ENCODE measurements at regions not wholly inside any gene's neighbourhood (a gene's known extent, or its start where the extent isn't known, plus 50 kb on each side); places are given as distances from the start of the nearest gene placed in this dataset.

DNA sequence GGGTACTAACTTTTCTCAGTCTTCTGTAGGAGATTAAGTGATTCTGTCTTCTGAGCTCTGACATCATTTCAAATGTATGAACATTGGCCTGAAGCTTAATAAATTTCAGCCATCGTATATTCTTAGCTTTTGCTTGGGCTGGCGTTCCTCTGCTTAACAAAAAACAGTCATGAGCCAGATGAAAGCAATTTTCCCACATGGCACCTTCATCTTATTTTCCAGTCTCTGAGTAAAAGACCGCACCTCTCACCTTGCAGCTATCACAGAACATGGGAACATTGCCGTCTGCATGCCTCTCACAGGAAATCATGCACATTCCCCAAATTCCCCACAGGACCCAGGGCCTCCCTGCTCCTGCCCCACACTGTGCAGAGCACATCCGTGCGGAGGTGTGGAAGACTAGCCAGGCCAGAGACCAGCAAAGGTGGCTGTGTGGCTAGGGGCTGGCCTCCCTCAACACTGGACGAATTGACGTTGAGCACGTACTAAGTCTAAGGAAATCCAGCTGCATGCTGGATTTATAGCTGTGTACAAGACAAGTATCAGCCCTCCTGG is 531.8 kb upstream of the ID2 start:
- no peak for DNase-seq (ENCODE audit: low read depth)

GRCh38 chr2:8151888-8152287 is 530.0 kb upstream of the ID2 start:
- DNase-seq (ENCODE audit: low read depth): no peak

DNA sequence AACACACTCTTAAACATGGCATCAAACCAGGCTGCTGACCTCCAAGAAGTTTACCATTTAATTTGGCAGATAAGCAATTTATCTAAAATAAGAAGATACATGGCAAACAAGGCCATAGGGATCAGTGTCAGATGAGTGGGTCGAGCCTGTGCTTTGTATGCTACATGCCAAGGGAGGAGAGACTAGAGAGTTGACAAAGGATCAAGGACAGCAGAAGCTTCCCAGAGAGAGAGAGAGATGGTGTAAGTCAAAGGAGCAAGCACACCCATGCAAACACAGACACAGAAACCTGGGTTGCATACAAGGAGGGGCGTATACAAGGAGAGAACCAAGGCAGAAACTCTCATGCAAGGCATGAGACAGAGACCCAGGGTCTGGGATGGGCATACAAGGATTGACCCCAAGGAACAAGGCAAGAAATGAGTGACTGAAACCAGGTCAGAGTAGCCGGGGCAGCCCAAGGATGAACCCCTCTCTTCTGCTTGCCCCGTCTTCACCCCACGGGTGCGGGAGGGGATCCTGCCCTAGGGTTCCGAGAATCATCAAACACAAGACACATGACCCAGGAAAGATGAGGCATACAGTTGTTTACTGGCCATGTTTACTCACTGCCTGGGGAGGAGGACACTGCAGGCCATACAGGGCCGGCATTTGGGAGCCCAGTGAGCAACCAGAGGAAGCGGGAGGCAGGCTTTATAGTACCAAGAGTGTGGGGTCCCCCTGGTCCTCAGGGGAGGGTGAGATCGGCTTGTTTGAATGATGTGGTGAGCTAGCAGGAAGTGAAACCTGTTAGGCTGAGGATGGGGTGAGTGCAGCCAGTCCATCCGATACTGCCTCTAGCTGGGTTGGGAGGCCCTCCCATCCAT is 529.2 kb upstream of the ID2 start:
- DNase-seq (ENCODE audit: low read depth): no peak

- DNase-seq (ENCODE audit: low read depth): no peak
Measured at GRCh38 chr2:8153258-8153718, 528.6 kb upstream of the ID2 start.

GRCh38 chr2:8154270-8154669 is 527.6 kb upstream of the ID2 start:
- peak; percentile 68 for DNase-seq (ENCODE audit: low read depth)

GRCh38 chr2:8154936-8155335 is 526.9 kb upstream of the ID2 start:
- peak; percentile 76 for DNase-seq (ENCODE audit: low read depth)

DNA sequence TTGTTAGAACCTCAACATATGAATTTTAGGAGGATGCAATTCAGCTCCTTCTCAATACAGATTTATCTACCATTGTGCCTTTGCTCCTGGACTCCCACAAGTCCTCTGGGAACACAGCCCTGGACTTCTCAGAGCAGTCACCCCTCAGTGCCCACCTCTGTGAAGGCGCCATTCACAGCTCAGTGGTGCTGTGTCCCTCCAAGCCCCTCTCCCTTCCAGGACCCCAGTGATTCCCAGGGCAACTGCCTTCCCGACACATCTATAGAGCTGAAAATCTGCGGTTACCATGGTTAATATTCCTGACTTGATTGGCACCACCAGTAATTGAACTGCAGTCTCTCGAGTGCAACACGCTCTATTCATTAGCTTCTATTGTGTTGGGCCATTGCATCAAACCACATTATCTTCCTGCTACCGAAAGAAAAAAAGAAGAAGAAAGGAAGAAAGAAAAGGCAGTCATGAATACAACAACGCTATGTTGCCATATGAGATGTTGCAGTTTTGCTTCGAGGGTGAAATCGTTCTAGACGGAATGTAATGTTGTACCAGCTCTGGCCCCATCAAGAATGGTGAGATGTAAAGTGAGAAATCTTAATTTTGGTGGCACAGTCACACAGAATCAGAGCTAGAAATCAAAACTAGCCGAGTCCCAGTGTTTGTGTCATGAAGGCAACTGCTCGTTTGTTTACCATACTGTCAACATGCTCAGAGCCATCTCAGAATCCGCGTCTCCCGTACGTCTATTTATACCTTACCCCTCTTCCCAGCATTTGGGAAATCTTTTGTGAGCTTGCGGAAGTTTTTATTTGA is 524.0 kb upstream of the ID2 start:
- no peak for DNase-seq (ENCODE audit: low read depth)

- no peak for DNase-seq (ENCODE audit: low read depth)
Measured at GRCh38 chr2:8158711-8159110, 523.1 kb upstream of the ID2 start.

GRCh38 chr2:8159211-8159965 is 522.5 kb upstream of the ID2 start:
- no peak for DNase-seq (ENCODE audit: low read depth)

- no peak for DNase-seq (ENCODE audit: low read depth)
Measured at GRCh38 chr2:8159966-8160603, 521.8 kb upstream of the ID2 start.

DNA sequence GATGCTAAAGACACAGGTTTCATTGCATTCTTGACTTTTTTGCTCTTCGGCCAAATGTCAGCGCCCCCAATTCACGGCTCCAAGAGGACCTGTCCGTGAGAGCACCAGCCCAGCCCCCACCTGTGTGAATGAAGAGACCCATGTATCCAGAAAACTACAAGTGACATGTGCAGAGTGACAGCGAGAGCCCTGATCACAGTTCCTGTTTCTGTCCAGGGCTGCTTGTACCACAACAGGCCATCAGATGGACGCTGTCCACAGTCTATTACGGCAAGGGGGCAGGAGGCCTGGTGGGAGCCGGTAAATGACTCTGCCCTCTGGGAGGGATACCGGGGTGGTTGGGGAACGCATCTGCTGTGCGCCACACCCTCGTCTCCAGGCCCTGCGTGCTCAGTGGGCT is 520.9 kb upstream of the ID2 start:
- DNase-seq (ENCODE audit: low read depth): no peak

DNA sequence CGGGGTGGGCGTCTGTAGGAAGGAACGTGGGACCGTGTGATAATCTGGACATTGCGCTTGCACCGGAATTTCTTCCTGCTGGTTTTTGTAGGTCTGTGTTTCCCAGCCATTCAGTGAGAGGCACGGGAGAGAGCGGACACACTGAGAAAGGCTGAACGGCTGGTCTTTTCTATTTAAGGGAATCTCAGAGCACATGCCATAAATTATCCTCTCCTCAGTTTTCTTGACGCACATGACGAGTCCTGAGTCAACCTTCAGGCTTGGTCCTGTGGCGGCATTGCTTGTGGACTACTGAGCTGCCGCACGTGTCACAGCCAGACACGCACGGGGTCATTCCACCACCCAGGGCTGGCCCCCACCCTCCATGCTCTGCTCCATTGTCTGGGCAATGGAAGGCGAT is 519.3 kb upstream of the ID2 start:
- no peak for DNase-seq (ENCODE audit: low read depth)

- no peak for DNase-seq (ENCODE audit: low read depth)
Measured at GRCh38 chr2:8165550-8165949, 516.3 kb upstream of the ID2 start.

GRCh38 chr2:8168022-8168717 is 513.7 kb upstream of the ID2 start:
- DNase-seq (ENCODE audit: low read depth): no peak

GRCh38 chr2:8168876-8169424 is 512.9 kb upstream of the ID2 start:
- DNase-seq (ENCODE audit: low read depth): no peak

DNA sequence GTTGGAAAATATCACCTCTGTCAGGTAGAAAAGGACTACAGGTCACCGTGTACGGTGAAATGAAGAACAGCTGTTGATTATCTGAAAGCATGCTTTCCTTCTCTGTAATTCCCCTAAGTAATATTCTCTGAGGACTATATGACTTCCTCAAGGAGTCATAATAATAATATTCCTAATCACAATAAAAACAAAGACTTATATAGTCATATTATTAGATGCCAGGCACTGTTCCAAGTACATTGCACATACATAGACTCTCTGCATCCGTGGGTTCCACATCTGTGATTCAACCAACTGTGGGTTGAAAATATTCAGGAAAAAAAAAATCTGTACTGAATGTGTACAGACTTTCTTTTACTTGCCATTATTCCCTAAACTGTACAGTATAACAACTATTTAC is 512.4 kb upstream of the ID2 start:
- no peak for DNase-seq (ENCODE audit: low read depth)

DNA sequence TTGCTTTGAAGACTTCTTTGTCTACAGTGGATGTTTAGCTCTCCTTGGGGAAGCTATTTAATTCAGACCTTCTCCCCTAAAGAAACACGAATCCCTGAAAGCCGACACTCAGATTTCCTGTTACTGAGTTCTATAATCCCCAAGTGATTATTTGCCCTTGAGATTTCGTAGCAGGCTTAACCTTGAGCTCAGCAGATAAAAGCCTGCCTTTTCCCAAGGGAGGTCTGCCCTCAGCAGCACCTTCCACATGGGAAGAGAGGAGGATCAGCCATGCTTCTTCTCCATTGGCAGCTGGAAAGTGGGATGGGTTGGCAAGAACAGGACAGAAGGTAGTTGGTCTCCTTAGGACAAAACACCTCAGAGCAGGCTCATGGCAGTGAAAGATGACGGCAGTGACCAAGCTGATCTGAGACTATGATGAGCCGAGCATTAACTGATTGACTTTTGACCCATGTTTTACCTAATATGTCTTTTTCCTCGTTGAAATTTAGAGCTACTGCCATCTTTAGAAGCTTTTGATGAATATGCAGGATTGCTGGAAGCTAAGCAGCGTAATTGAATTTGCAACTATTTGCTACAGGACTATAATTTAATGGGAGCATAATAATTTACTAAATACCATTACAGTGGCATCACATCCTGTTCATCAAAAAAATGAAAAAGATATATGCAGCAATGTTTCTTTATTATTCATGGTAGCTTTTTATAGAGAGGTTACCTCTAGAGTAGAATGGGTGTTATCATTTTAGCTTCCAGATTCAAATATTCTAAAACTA is 511.1 kb upstream of the ID2 start:
- DNase-seq (ENCODE audit: low read depth): no peak

- DNase-seq (ENCODE audit: low read depth): peak; percentile 14
Measured at GRCh38 chr2:8171608-8172007, 510.2 kb upstream of the ID2 start.

GRCh38 chr2:8172661-8173060 is 509.2 kb upstream of the ID2 start:
- DNase-seq (ENCODE audit: low read depth): no peak

Data from HT1080 (cell line).